CMK (cell line): ENCODE measurements at regions not wholly inside any gene's neighbourhood (a gene's known extent, or its start where the extent isn't known, plus 50 kb on each side); places are given as distances from the start of the nearest gene placed in this dataset.
A peak's percentile ranks its signal among the peaks of the same experiment; 100 is the strongest.
"Not testable (repeated sequence)": the region's sequence is repeated elsewhere in the genome, so short reads cannot be mapped to it uniquely, and the experiment has no call there.

Experiments used
- DNase-seq: peaks from one replicate; pipeline ENCODE4 v3.0.0-alpha.2; 2010; ENCODE audit warnings: low read depth

GRCh38 chr1:29798699-29799566 is 562.6 kb downstream of the PTPRU start:
- no peak for DNase-seq

DNA sequence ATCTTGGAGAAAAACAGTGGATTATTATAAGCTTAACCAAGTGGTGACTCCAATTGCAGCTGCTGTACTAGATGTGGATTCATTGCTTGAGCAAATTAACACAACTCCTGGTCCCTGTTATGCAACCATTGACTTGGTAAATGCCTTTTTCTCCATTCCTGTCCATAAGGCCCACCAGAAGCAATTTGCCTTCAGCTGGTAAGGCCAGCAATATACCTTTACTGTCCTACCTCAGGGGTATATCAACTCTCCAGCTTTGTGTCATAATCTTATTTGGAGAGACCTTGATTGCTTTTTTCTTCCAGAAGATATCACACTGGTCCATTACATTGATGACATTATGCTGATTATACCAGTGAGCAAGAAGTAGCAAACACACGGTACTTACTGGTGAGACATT is 560.8 kb downstream of the PTPRU start:
- DNase-seq = not testable (repeated sequence)

DNA sequence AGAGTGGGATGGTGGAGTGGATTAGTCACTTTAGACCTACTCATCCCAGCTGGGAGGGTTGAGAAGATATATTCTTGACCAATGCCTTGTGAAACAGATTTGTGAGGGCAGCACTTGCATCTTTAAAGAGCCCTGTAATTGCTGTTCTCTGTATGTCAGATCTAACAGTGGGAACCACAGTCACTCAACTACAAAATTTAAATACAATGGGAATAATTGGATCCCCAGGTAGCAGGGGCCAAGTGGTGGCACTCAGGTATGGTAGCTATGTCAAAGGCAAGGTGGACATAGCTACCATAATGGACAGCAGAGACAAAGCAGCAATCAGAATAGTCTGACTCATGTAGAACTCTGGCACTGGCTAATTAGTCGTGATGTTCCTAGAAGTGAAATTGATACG is 559.6 kb downstream of the PTPRU start:
- DNase-seq = not testable (repeated sequence)

- DNase-seq = no peak
Measured at GRCh38 chr1:29793653-29794348, 557.5 kb downstream of the PTPRU start.

- DNase-seq = peak; percentile 74
Measured at GRCh38 chr1:29793101-29793546, 556.8 kb downstream of the PTPRU start.

DNA sequence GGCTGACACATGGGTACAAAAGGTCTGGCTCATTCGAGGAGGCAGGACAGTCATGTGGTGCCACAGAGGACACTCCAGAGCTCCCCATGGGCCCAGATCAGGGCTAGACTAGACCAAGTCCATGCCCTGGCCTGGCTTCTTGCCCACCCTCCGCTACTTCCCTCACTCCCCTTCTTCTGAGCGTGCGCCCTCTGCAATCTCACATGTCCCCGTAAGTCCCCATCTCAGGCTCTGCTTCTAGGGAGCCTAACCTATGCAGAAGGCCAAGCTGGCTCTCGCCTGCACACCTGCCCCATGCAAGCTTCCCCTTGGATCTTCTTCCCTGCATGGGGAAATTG is 553.6 kb downstream of the PTPRU start:
- no peak for DNase-seq

DNA sequence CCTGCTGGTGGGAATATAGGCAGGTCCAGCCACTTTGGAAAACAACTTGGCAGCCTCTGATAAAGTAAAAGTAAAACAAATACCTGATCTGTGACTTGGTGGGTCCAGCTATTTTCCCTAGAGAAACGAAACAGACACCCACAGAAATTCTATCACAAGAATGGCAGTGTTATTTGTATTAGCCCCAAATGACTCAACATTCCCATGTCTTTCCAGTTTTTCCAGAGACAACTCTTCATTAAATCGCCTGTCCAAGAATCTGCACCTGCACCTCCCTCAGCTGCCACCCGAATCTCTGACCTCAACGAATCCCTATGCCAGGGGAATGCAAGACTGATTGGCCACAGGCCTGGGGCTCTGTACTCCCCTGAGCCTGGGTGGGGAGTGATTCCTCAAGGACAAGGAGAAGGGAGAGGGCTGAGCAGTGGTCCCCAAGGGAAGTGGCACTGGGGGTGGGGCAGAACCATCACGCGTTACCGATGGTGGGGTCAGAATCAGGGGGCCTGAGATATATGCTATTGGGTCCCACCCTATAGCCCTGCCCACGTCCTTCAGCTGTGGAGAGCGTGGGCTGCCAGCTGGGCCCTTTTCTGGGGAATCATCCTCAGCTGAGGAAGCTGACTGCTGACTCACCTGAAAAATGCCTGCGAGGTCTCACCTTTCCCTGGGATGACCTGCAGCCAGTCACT is 553.0 kb downstream of the PTPRU start:
- no peak for DNase-seq

- DNase-seq = no peak
Measured at GRCh38 chr1:29786791-29787732, 550.7 kb downstream of the PTPRU start.

GRCh38 chr1:29786195-29786594 is 549.9 kb downstream of the PTPRU start:
- no peak for DNase-seq

DNA sequence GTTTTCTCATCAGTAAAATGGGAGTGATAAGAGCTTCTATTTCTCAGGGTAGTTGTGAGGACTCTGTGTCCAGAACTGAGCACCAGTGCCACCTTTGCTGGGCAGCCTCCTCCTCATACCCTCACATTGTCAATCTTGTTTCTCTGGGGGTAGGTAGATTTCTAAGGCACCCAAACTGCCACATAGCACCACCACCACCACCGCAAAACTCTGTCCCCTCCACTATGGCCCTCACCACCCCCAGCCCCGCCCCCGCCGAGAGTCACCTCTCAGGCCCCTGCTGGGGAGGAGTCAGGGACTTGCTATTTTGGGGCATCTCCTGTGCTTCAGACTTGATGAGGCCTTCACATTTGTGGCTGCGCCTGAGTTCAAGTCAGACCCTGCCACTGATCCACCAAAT is 549.2 kb downstream of the PTPRU start:
- no peak for DNase-seq

GRCh38 chr1:29785137-29785527 is 548.8 kb downstream of the PTPRU start:
- no peak for DNase-seq

GRCh38 chr1:29784276-29785136 is 548.2 kb downstream of the PTPRU start:
- no peak for DNase-seq

GRCh38 chr1:29783508-29784275 is 547.4 kb downstream of the PTPRU start:
- no peak for DNase-seq

DNA sequence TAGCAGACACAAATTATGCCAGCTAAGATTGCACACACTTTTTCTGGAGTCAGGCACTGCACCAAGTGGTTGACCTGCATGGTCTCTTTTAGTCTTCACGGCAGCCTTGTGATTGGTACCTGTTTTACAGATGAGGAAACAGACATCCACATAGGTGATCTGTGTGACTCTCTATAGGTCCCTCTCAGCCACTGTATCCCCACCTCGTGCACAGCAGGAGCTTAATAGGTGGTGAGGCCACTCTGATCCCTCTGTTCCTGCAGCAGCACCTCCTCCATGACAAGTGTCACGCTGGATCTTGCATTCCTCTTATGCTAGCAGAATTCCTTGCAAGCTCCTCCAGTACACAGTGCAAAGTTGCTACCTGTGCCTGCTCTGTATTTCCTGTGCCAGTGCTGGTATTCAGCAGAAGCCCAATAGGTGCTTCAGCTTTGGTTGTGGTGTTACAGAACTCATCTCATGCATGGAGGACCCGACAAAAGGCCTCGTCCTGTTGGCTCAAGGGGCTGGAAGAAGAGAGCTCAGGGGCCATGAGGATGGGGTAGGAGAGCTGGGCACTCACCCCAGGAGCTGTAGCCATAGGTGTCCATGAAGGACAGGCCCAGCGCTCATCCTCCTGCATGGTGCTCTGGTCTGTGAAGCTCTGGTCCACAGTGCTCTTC is 546.7 kb downstream of the PTPRU start:
- DNase-seq = no peak

GRCh38 chr1:29779146-29779545 is 542.8 kb downstream of the PTPRU start:
- no peak for DNase-seq

- no peak for DNase-seq
Measured at GRCh38 chr1:29777522-29777921, 541.2 kb downstream of the PTPRU start.

DNA sequence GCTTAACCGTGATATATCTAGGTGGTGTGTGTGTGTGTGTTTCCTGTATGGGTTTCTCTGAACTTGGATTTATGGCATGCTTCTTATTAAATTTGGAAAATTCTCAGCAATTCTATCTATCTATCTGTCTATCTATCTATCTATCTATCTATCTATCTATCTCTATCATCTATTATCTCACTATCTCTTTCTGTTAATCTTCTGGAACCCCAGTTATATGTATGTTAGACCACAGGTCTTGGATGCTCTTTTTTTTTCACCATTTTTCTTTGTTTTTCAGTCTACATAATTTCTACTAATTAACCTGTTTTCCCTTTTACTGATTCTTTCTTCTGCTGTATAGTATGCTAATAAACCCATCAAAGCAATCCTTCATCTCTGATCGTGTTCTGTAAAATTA is 538.0 kb downstream of the PTPRU start:
- DNase-seq = no peak

GRCh38 chr1:29772584-29773100 is 536.3 kb downstream of the PTPRU start:
- no peak for DNase-seq

GRCh38 chr1:29767769-29768425 is 531.6 kb downstream of the PTPRU start:
- no peak for DNase-seq
